Kidney glomerular epithelial cell (primary cell): ENCODE measurements at regions not wholly inside any gene's neighbourhood (a gene's known extent, or its start where the extent isn't known, plus 50 kb on each side); places are given as distances from the start of the nearest gene placed in this dataset.
"Not testable (repeated sequence)": the region's sequence is repeated elsewhere in the genome, so short reads cannot be mapped to it uniquely, and the experiment has no call there.

Source experiments
- DNase-seq: peaks from one replicate; lab custom pipeline; 2025; lab: John Stamatoyannopoulos, UW

DNA sequence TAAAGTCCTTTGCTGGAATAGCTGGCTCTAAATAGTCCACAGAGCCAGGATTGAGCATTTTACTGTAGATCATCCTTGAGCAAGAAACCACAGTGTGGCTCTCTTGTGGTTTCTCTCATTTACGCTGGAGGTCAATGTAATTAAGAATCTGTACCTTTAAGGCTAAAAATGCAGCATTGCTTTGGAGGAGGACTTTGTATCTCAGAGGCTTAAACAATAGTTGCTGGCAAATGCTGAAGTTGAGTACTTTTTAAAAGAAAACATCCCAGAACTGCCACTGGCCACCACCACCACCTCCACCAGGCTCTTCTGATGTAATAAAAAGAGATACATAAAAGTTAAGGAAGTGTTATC is 177.3 kb upstream of the ADAMTSL1 start:
- DNase-seq = no peak

DNA sequence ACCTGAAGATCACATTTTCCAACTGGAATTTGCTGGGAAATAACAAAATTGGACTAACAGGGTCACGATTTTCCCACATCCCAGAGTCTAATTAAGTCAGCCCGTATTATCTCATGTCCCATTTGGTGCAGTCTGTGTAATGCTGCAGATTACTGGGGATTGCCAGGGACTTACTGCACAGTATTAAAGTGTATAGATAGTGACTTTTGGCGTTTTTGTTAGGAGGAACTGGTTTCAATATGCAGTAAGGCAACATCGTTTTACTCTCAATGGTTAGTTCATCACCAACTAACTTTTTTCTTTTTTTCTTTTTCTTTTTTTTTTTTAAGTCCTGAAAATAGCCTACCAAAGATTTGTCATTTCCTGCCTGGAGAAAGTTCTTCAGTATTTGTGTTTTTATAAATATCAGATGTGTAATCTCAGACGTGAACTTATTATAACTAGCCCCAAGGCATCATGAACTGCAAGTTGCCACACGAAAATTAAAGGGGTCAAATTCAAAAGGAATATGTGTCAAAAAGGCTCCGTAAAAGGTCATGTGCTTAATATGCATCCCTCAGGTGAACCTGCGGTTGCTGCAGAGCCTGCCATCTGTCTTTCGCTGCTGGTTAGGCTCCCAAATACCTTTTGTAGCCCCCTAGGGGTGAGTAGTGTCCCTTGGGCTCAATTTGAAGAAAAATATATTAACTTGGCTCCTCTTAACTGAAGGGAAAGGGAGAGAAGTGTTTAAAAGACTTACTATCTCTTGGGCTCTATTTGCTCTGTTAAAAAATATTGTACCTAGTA is 176.7 kb upstream of the ADAMTSL1 start:
- DNase-seq = no peak

DNA sequence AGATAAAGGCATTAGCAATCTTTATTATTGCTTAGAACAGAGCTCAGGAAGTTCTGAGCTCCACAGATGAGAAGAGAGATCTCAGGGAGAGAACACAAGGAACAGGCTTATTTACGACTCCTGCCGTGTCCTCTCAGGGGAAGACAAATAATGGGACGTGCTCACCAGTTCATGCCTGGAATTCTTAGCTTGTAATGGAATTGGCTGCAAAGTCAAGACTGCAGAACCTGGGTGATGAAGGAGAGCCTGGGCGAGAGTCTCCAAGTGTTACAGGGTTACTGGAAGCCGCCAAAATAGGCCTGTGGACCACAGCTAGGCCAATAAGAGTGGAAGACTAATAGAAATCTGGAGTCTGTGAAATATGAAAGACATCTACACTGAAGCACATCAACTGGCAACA is 174.5 kb upstream of the ADAMTSL1 start:
- DNase-seq = no peak

DNA sequence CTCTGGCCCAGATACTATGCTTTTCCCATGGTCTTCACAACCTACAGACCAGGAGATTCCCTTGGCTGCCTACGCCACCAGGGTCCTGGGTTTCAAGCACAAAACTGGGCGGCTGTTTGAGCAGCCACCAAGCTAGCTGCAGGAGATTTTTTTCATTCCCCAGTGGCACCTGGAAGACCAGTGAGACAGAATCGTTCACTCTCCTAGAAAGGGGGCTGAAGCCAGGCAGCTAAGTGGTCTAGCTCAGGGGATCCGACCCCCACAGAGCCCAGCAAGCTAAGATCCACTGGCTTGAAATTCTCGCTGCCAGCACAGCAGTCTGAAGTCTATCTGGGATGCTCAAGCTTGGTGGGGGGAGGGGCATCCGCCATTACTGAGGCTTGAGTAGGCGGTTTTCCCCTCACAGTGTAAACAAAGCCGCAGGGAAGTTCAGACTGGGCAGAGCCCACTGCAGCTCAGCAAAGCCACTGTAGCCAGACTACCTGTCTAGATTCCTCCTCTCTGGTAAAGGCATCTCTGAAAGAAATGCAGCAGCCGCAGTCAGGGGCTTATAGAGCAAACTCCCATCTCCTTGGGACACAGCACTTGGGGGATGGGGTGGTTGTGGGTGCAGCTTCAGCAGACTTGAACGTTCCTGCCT is 168.7 kb upstream of the ADAMTSL1 start:
- not testable (repeated sequence) for DNase-seq

DNA sequence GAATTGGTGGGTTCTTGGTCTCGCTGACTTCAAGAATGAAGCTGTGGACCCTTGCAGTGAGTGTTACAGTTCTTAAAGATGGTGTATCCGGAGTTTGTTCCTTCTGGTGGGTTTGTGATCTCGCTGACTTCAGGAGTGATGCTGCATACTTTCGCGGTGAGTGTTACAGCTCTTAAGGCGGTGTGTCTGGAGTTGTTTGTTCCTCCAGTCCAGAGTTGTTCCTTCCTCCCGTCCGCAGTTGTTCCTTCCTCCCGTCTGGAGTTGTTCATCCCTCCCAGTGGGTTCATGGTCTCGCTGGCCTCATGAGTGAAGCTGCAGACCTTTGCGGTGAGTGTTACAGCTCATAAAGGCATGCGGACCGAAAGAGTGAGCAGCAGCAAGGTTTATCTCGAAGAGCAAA is 159.6 kb upstream of the ADAMTSL1 start:
- no peak for DNase-seq

DNA sequence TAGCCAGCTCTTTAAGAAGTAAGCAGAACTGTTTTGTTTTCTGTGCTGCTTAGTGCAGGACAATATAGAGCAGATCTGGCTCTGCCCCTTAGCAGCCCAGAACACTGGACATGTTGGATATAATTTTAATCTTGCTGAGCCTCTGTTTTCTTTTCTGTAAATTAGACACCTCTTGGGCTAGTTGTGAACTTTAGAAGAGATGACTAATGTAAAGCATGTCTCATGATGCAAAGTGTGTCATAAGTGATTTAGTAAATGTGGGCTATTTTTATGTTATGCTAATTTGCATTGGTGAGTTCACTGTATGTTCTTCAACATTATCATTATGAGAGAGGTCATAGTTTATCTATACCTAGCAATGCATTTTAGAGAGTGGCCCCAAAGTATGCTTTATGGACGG is 156.1 kb upstream of the ADAMTSL1 start:
- no peak for DNase-seq

DNA sequence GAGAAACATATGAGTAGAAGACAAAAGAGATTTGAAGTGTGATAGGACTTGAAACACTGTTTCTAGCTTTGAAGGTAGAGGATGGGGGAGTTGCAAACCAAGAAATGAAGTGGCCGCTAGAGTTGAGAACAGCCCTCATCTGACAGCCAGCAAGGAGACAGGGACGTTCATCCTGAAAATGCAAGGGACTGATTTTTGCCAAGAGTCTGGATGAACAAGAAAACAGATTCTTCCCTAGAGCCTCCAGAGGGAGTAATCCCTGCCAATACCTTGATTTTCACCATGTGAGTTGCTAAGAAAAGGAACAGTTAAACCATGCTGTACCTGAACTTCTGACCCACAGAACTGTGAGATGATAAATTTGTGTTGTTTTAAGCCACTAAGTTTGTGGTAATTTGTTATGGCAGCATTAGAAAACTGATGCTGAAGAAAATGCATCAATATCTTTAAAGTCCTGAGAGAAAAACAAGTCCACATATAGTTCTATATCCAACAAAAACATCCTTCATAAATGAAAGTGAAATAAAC is 154.0 kb upstream of the ADAMTSL1 start:
- no peak for DNase-seq

DNA sequence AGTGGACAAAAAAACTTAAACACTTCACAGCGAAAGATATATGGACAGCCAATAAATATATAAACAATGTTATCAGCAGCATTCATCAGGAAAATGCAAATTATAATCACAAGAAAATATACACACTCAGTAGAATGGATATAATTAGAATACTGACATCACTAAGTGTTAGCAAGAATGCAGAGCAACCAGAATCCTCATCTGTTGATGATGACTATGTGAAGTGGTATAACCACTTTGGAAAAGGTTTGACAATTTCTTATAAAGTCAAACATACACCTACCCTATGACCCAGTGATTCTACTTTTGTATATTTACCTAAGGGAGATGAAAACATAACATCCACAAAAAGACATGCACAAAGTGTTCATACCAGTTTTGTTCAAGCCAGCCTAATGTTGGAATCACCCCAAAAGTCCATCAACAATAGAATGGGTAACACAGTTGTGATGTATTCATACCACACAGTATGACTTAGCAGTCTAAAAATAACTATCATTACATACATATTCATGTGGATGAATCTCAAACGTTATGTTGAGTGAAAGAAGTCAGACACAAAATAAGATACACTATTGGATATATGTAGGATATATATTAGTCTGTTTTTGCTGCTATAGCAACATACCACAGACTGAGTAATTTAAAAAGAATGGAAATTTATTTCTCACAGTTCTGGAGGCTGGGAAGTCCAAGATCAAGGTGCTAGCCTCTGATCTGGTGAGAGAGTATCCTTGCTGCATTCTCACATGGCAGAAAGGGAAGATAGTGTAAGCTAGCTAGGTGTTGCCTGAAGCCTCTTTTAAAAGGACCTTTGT is 148.8 kb upstream of the ADAMTSL1 start:
- DNase-seq = no peak

DNA sequence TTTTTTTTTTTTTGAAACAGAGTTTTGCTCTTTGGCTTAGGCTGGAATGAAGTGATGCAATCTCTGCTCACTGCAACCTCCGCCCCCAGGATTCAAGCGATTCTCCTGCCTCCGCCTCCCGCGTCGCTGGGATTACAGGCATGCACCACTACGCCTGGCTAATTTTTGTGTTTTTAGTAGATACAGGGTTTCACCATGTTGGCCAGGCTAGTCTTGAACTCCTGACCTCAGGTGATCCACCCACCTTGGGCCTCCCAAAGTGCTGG is 148.3 kb upstream of the ADAMTSL1 start:
- not testable (repeated sequence) for DNase-seq

DNA sequence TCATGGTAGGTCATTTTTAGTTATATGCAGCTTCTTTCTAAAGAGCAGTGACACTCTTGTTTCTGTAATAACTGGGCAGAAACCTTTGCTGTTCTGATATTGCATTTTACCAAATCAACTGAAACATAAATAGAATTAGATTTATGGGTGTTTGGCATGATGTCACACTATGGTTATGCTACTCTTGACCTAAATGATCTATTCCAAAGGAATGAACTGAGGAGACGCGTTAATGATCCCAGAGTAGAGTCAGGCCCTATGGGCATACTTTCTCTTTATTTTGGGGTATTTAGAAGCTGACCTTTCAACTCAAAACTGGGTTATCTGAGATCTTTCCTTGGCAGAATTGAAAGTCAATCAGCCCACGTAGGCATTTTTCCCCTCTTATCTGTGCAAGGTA is 146.8 kb upstream of the ADAMTSL1 start:
- DNase-seq = no peak

DNA sequence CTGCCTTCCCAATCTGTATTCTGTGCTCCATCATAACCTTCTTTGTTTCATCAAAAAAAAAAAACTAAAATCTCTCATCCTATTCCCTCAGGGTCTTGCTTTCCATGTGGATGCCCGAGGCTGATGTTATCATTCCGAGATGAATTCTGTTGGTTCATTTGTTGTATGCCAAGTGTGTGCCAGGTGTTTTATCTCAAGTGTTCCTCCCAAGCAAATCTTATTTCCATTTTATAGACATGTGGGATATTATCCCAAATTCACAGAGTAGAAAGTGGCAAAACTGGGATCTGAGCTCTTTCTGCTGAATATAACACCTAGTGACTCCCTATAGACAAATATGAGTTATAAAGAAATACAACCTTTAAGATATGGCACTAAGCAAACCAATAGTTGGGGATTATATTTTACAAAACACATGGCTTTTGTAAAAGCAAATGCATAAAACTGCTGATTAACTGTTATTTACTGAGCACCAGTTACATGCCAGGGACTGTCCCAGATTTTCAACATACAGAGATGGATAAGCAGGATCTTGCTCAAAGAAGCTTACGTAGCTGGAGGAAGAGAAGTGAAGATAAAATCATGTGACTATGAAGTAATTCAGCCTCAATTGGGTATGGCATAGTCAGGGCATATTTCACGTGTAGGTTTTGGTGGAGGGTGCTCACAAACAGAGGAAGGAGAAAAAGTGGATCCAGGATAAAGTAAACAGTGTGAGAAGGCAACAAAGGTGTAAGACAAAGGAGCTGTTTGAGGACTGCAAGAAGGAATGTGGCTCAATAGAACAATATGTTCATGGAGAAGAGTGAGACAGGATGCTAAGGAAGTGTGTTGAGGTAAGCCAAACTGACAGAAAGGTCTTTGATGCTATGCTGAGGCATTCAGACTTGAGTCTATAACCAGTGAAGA is 143.3 kb upstream of the ADAMTSL1 start:
- no peak for DNase-seq

DNA sequence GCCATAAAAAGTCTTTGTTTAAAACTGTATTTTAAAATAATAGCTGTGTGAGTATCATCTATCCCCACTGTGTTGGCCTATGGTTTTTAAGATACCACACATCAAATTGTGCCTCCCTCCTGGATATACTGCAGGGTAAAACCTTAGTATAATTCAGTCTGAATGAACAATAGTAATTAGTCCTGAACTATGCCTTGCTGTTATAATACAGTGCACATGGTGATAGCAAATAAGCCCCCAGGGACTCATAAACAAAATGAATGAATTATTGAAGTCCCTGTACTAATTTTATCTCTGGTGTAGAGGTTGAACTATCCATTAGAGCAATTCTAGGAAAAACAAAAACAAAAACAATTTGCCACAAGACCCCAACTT is 142.7 kb upstream of the ADAMTSL1 start:
- no peak for DNase-seq

DNA sequence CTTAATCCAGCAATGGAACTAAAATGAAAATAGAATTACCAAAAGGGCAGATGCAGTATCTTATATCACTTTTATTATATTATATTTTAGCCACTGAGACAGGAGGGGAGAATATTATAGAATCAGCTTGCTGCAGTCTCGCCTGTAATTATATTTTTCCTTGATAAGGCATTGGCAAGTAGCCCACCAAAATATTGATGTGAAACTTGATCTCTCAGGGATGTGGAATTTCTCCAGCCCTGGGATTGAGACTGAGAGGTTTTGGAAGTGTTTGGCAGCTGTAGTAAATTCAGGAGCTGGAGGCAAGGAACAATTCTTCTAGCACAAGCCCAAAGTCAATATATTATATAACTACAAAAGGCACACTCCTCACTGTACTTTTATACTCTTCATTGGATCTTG is 142.1 kb upstream of the ADAMTSL1 start:
- no peak for DNase-seq

DNA sequence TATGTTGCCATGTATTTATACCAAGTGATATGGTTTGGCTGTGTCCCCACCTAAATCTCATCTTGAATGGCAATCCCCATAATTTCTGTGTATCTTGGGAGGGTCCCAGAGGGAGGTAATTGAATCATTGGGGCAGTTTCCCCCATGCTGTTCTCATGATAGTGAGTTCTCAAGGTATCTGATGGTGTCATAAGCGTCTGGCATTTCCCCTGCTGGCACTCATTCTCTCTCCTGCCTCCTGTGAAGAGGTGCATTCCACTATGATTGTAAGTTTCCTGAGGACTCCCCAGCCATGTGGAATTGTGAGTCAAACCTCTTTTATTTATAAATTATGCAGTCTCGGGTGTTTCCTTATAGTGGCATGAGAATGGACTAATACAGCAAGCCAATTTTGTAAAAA is 140.8 kb upstream of the ADAMTSL1 start:
- no peak for DNase-seq

DNA sequence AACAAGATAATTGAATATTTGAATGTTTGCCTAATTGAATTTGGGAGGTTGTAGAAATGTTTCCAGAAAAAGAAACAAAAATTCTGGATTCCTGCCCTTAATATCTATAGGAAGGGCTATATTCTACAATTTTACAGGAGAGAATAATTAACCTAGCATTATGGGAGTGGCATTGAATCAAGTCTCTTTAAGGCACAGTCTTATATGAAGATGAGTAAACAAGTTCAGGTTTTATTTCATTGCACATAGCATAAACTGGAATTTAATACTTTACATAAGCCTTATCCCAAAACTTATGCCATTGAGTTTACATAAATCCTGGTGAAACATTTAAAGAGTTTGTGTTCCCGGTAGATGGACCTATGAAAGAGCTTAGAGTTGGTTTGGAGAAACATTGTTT is 138.1 kb upstream of the ADAMTSL1 start:
- no peak for DNase-seq

DNA sequence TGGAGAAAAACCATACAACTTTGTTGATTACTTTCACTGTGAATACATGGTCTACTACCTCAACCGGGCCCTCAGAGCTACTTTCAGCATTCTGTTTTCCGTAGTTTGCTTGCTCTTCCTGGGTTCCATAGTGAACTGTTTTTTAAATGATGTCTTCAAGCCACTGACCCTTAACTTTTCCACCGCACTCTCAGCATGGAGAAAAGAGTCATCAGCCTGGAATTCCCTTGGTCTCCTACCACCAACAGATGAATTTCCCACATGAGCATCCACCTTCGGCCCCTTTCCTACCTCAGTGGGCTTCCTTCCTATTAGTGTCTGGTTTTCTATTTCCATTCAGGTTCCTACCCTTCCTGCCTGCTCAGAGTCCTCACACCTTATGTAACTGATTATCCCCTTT is 135.9 kb upstream of the ADAMTSL1 start:
- peak; percentile 78 for DNase-seq

DNA sequence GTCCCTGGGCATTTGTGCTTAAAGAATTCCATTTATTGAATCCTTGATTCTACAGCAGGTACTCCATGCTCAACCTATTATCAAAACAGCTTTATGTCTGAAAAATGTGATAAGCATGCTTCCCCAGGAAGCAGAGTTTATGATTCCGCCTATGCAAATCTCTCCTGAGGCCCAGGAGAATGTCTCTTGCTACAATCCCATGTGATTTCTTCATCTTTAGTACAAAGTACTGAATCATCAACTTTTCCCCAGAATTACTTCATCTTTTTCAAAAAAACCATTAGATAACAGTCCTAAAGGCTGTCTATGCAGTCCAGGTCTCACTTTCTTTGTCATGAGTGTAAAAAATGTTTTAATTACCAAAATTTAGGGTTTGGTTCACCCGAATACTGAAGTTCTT is 130.2 kb upstream of the ADAMTSL1 start:
- no peak for DNase-seq

DNA sequence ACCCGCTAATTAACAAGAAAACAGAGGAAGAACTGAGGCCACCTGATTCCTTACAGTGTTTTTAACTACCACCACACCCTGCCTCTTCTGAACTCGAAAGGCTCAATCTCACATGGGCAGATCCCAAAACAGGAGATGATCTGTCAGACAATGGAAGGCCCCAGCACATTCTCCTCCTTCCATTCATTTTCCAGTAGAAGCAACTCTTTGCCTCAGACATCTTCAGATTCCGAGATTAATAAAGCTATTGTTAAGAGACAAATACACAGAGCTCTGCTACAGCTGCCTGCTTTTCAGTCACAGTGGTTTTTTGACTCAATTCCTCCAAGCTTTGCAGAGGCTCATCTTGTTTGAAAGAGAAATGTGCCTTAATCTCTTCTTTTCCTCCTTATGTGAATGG is 127.2 kb upstream of the ADAMTSL1 start:
- DNase-seq = no peak

DNA sequence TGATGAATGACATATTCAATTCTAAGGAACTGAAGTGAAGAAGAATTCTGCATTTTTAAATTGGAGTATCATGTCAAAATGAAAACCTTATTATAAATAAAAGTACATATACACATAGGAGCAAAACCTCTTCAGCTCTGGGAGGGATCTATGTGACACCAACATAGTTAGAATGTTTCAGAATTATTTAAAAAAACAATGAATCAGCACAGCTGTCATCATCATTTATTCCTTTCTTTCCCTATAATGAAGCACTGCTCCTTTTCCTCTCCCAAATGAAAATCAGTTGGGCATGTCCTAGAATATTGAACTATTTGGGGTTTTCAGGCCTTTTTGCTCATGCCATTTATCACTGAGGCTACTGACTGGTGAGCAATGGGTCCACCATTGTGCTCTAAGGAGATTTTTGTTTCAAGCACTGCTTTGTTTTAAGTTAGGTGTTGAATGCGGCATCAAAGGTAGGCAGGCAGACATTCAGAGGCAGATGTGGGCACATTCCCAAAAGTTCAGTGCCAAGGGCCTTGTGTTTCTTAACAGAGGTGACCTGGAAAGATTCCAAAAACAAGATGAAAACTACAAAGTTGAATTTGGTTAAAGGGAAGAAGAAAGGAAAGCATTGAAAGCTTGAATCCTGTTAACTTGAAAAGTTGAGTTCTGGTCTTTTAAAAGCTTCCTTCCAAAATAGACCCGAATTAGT is 126.4 kb upstream of the ADAMTSL1 start:
- DNase-seq = no peak

DNA sequence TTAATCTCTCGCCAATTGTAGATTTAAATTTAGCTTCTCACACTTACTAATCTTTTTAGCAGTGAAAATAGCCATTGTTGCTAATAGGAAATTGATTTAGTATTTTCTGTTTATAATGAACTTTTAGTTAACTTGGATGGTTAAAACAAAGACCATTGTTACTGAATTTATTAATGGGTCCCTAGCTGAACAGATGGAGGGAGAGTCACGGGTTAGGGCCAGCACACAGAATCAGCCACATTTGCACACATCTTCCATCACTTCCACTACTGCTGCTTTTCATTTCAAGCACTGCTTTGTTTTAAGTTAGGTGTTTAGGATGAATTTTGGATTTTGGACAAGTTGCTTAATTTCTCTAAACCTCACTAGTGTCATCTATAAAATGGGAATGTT is 125.9 kb upstream of the ADAMTSL1 start:
- no peak for DNase-seq

DNA sequence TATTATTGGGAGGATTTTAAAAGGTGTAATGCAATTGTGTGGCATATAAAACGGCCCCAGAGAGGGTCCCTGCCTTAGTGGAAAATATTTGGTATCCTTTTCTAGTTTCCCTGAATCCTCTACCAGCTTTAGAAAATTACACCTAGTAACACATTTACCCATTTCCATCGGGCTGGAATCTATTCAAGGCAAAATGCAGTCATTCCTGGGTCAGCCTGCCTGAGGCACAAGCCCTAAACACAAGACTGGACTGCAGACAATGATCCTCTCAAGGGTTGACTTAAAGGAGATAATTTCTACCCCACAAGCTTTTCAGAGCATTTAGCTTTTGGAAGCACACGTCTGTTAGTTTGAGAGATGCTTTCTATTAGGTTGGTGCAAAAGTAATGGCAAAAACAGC is 124.4 kb upstream of the ADAMTSL1 start:
- DNase-seq = no peak

DNA sequence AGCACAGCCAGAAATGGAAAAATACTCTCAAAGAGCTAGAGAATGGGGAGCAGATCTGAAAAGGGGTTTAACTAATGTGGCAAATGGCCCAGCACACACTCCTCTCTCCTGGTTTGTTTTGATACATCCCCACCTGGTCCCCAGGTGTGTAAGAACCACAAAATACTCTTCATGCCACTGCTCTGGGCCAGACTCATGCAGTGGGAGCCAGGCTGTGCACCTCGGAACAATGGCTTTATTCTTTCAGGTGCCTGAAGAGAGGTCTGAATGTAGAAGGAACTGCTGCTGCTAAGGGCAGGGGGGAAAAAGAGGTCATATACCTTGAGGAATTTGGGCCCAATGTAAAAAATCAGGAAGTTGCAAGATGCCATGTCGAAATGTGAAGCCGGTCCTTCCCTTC is 123.9 kb upstream of the ADAMTSL1 start:
- DNase-seq = no peak
